Gastrocnemius medialis (tissue), 4 donors: ENCODE measurements at regions not wholly inside any gene's neighbourhood (a gene's known extent, or its start where the extent isn't known, plus 50 kb on each side); places are given as distances from the start of the nearest gene placed in this dataset.

Source experiments
- CTCF ChIP-seq, 5 experiments: fragments of 450-650 bp in 3 of 5; fragments of 200-600 bp in 2 of 5; sonication (generic) in 2 of 5; IDR thresholded peaks in 4 of 5; conservative IDR thresholded peaks in 1 of 5; 1 replicate in 4 of 5; 2 replicates in 1 of 5; pipeline ENCODE4 v1.5.1; 2016 to 2019; ENCODE audit warnings: antibody characterized with exemption in 5 of 5, mild to moderate bottlenecking in 3 of 5, moderate library complexity in 3 of 5
- POLR2A ChIP-seq, 2 donors: fragments of 450-650 bp; IDR thresholded peaks; one replicate each; pipeline ENCODE4 v1.6.1; 2017; ENCODE audit warnings: antibody characterized with exemption in 2 of 2, mild to moderate bottlenecking in 2 of 2, moderate library complexity in 2 of 2

GRCh38 chr1:22236166-22236565 lies 93.3 kb upstream of the WNT4 start:
- no peak for TF ChIP-seq CTCF (IDR thresholded peaks at IDR 0.05 in 4 of 5, conservative IDR thresholded peaks at IDR 0.05 in 1 of 5)
- no peak for TF ChIP-seq POLR2A (IDR thresholded peaks at IDR 0.05)
